HEK293 (cell line): ENCODE measurements at regions not wholly inside any gene's neighbourhood (a gene's known extent, or its start where the extent isn't known, plus 50 kb on each side); places are given as distances from the start of the nearest gene placed in this dataset.

Experiments
- CTCF ChIA-PET: fragments of 350-600 bp; formaldehyde crosslinking; extraction: SDS; loops from one replicate; lab custom pipeline; 2021; ENCODE audit warnings: antibody characterized with exemption; lab: Yijun Ruan, JAX
- POLR2A ChIA-PET: fragments of 300-600 bp; formaldehyde crosslinking; extraction: SDS; loops from one replicate; lab custom pipeline; 2020; ENCODE audit warnings: antibody characterized with exemption, inconsistent platforms; lab: Yijun Ruan, JAX
- H3K27ac ChIP-seq: fragments of 200-500 bp; sonication (Bioruptor generic); 2 replicates; pipeline ENCODE4 v1.5.1; 2014; ENCODE audit warnings: low read depth, low read length, control low read depth, inconsistent platforms; ENCODE audit errors: extremely low read depth
- H3K36me3 ChIP-seq, 2 experiments: fragments of 200-500 bp in 1 of 2; sonication (Bioruptor generic) in 1 of 2; 1 replicate in 1 of 2; 2 replicates in 1 of 2; pipeline ENCODE4 v1.5.1; 2014 to 2017; ENCODE audit warnings: inconsistent platforms in 2 of 2, low read length in 2 of 2; ENCODE audit not compliant: control insufficient read depth in 2 of 2, insufficient read depth in 1 of 2
- H3K4me1 ChIP-seq: fragments of 200-500 bp; sonication (Bioruptor generic); 2 replicates; pipeline ENCODE4 v1.5.1; 2014; ENCODE audit warnings: mild to moderate bottlenecking, low read length, inconsistent platforms; ENCODE audit not compliant: control insufficient read depth, insufficient read depth
- H3K4me3 ChIP-seq: 2 replicates; pipeline ENCODE4 v1.5.1; 2011; ENCODE audit warnings: low read depth, mild to moderate bottlenecking, control low read depth, low read length, moderate library complexity
- H3K9me3 ChIP-seq: fragments of 200-500 bp; sonication (Bioruptor generic); 2 replicates; pipeline ENCODE4 v1.5.1; 2014; ENCODE audit warnings: low read depth, low read length, inconsistent platforms; ENCODE audit not compliant: control insufficient read depth, insufficient read depth
- EGR2 ChIP-seq: fragments of 450-650 bp; formaldehyde crosslinking; IDR thresholded peaks from 2 replicates; pipeline ENCODE4 v1.5.1; 2016; ENCODE audit warnings: low read depth, missing biosample characterization, missing genetic modification characterization
- ZBTB48 ChIP-seq: fragments of 450-650 bp; formaldehyde crosslinking; IDR thresholded peaks from 2 replicates; pipeline ENCODE4 v1.5.1; 2016; ENCODE audit warnings: missing biosample characterization, missing genetic modification characterization
- ZNF140 ChIP-seq: fragments of 450-650 bp; formaldehyde crosslinking; IDR thresholded peaks from 2 replicates; pipeline ENCODE4 v1.5.1; 2016; ENCODE audit warnings: missing biosample characterization, missing genetic modification characterization
- ZNF169 ChIP-seq: fragments of 450-650 bp; formaldehyde crosslinking; IDR thresholded peaks from 2 replicates; pipeline ENCODE4 v1.5.1; 2016; ENCODE audit warnings: missing biosample characterization, missing genetic modification characterization
- ZNF221 ChIP-seq: fragments of 450-650 bp; formaldehyde crosslinking; IDR thresholded peaks from 2 replicates; pipeline ENCODE4 v1.5.1; 2017; ENCODE audit warnings: missing biosample characterization, missing genetic modification characterization, borderline replicate concordance
- ZNF292 ChIP-seq: fragments of 450-650 bp; formaldehyde crosslinking; IDR thresholded peaks from 2 replicates; pipeline ENCODE4 v1.5.1; 2016; ENCODE audit warnings: low read depth, missing biosample characterization, missing genetic modification characterization, borderline replicate concordance
- ZNF341 ChIP-seq: fragments of 450-650 bp; formaldehyde crosslinking; IDR thresholded peaks from 2 replicates; pipeline ENCODE4; 2016; ENCODE audit warnings: low read depth, missing biosample characterization, missing genetic modification characterization
- ZNF354C ChIP-seq: fragments of 450-650 bp; formaldehyde crosslinking; IDR thresholded peaks from 2 replicates; pipeline ENCODE4 v1.5.1; 2016; ENCODE audit warnings: missing biosample characterization, missing genetic modification characterization, low read depth, borderline replicate concordance
- ZNF366 ChIP-seq: fragments of 450-650 bp; formaldehyde crosslinking; conservative IDR thresholded peaks from 2 replicates; pipeline ENCODE4 v1.5.1; 2016; ENCODE audit warnings: missing biosample characterization, missing genetic modification characterization
- ZNF501 ChIP-seq: fragments of 450-650 bp; formaldehyde crosslinking; IDR thresholded peaks from 2 replicates; pipeline ENCODE4 v1.5.1; 2016; ENCODE audit warnings: missing biosample characterization, missing genetic modification characterization
- ZNF555 ChIP-seq: fragments of 450-650 bp; formaldehyde crosslinking; conservative IDR thresholded peaks from 2 replicates; pipeline ENCODE4 v1.5.1; 2017; ENCODE audit warnings: missing biosample characterization, mild to moderate bottlenecking, missing genetic modification characterization, inconsistent platforms
- ZNF560 ChIP-seq: fragments of 450-650 bp; formaldehyde crosslinking; IDR thresholded peaks from 2 replicates; pipeline ENCODE4 v1.5.1; 2017; ENCODE audit warnings: missing biosample characterization, missing genetic modification characterization, borderline replicate concordance
- ZNF561 ChIP-seq: fragments of 450-650 bp; IDR thresholded peaks from 2 replicates; pipeline ENCODE4 v1.5.1; 2018; ENCODE audit warnings: missing biosample characterization, missing genetic modification characterization, borderline replicate concordance
- ZNF600 ChIP-seq: fragments of 450-650 bp; formaldehyde crosslinking; IDR thresholded peaks from 2 replicates; pipeline ENCODE4 v1.5.1; 2016; ENCODE audit warnings: missing biosample characterization, missing genetic modification characterization
- ZNF610 ChIP-seq: fragments of 450-650 bp; formaldehyde crosslinking; IDR thresholded peaks from 2 replicates; pipeline ENCODE4 v1.5.1; 2016; ENCODE audit warnings: missing biosample characterization, missing genetic modification characterization, borderline replicate concordance
- ZNF664 ChIP-seq: fragments of 450-650 bp; formaldehyde crosslinking; IDR thresholded peaks from 2 replicates; pipeline ENCODE4 v1.5.1; 2016; ENCODE audit warnings: missing biosample characterization, missing genetic modification characterization
- ZNF670 ChIP-seq: fragments of 450-650 bp; formaldehyde crosslinking; IDR thresholded peaks from 2 replicates; pipeline ENCODE4 v1.5.1; 2016; ENCODE audit warnings: missing biosample characterization, missing genetic modification characterization, low read depth
- TF ChIP-seq, protein P1 (sequence below): fragments of 450-650 bp; formaldehyde crosslinking; IDR thresholded peaks from 2 replicates; pipeline ENCODE4 v1.5.0; 2017; ENCODE audit warnings: missing biosample characterization, missing genetic modification characterization, borderline replicate concordance
- TF ChIP-seq, protein P2 (sequence below): fragments of 450-650 bp; formaldehyde crosslinking; IDR thresholded peaks from 2 replicates; pipeline ENCODE4 v1.5.1; 2017; ENCODE audit warnings: missing biosample characterization, missing genetic modification characterization
- TF ChIP-seq, protein P3 (sequence below): fragments of 450-650 bp; formaldehyde crosslinking; IDR thresholded peaks from 2 replicates; pipeline ENCODE4 v1.5.1; 2016; ENCODE audit warnings: missing biosample characterization, missing genetic modification characterization
- TF ChIP-seq, protein P4 (sequence below): fragments of 450-650 bp; formaldehyde crosslinking; IDR thresholded peaks from 2 replicates; pipeline ENCODE4 v1.5.1; 2016; ENCODE audit warnings: missing biosample characterization, missing genetic modification characterization
- TF ChIP-seq, protein P5 (sequence below): fragments of 450-650 bp; formaldehyde crosslinking; IDR thresholded peaks from 2 replicates; pipeline ENCODE4 v1.5.1; 2016; ENCODE audit warnings: missing biosample characterization, missing genetic modification characterization

DNA sequence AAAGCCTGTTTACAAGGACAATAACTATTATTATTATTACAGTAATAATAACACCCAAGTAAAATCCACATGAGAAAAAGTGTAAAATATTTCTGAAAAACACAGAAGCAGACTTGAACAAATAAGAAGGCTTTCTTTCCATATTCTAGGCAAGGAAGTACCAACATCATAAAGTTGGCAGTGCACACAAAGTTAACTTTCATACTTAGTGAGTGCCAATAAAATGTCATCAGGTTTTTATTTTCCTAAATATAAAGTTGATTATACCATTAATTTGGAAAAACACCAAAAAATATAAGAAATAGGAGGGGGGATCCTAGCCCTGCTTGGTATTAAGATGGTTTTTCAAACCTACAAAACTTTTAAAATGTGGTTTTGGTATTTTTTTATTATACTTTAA, 161.4 kb downstream of the PRELID2 start:
- H3K4me1 ChIP-seq: no peaks in the 10 kb centered on the region
- no peaks in the 10 kb centered on the region for H3K9me3 ChIP-seq
- TF ChIP-seq ZNF664 (no peak), ZNF561 (tag by site-specific recombination) (no peak), ZNF555 (tag by site-specific recombination) (no peak), ZNF610 (tag by site-specific recombination) (no peak), ZNF560 (tag by site-specific recombination) (no peak), ZNF366 (tag by site-specific recombination) (no peak), ZNF354C (tag by site-specific recombination) (no peak), ZNF169 (no peak), ZNF221 (tag by site-specific recombination) (no peak), ZNF670 (tag by site-specific recombination) (no peak), ZBTB48 (tag by site-specific recombination) (no peak), ZNF292 (tag by site-specific recombination) (no peak), ZNF501 (tag by site-specific recombination) (no peak)
- TF ChIP-seq, protein P1, sequence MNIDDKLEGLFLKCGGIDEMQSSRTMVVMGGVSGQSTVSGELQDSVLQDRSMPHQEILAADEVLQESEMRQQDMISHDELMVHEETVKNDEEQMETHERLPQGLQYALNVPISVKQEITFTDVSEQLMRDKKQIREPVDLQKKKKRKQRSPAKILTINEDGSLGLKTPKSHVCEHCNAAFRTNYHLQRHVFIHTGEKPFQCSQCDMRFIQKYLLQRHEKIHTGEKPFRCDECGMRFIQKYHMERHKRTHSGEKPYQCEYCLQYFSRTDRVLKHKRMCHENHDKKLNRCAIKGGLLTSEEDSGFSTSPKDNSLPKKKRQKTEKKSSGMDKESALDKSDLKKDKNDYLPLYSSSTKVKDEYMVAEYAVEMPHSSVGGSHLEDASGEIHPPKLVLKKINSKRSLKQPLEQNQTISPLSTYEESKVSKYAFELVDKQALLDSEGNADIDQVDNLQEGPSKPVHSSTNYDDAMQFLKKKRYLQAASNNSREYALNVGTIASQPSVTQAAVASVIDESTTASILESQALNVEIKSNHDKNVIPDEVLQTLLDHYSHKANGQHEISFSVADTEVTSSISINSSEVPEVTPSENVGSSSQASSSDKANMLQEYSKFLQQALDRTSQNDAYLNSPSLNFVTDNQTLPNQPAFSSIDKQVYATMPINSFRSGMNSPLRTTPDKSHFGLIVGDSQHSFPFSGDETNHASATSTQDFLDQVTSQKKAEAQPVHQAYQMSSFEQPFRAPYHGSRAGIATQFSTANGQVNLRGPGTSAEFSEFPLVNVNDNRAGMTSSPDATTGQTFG: no peak
- TF ChIP-seq, protein P2, sequence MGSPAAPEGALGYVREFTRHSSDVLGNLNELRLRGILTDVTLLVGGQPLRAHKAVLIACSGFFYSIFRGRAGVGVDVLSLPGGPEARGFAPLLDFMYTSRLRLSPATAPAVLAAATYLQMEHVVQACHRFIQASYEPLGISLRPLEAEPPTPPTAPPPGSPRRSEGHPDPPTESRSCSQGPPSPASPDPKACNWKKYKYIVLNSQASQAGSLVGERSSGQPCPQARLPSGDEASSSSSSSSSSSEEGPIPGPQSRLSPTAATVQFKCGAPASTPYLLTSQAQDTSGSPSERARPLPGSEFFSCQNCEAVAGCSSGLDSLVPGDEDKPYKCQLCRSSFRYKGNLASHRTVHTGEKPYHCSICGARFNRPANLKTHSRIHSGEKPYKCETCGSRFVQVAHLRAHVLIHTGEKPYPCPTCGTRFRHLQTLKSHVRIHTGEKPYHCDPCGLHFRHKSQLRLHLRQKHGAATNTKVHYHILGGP: no peak
- TF ChIP-seq, protein P3, sequence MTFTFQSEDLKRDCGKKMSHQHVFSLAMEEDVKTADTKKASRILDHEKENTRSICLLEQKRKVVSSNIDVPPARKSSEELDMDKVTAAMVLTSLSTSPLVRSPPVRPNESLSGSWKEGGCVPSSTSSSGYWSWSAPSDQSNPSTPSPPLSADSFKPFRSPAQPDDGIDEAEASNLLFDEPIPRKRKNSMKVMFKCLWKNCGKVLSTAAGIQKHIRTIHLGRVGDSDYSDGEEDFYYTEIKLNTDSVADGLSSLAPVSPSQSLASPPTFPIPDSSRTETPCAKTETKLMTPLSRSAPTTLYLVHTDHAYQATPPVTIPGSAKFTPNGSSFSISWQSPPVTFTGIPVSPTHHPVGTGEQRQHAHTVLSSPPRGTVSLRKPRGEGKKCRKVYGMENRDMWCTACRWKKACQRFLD (tag by site-specific recombination): no peak
- H3K36me3 ChIP-seq: no peaks in the 10 kb centered on the region
- POLR2A ChIA-PET: no interaction called here
- no peak overlapping the region for H3K27ac ChIP-seq
- no peak overlapping the region for H3K4me3 ChIP-seq
- CTCF ChIA-PET: no interaction called here

DNA sequence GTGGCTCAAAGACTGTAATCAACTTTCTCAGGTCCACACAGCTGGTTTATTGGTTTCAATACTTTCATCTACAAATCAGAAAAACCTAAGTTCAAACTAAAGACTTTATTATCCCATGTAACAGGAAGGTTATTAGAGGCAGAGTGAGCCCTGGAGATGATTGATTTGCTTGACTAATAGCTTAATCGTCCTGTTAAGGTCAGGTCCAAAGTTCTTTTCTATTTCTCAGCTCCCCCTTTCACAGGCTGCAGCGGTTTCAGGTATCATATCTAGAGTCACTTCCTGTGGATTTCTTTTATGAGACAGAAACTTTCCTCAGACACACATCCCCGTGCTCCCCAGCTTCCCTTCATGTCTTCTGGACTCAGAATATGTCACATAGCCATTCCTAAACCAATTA, 166.4 kb downstream of the PRELID2 start:
- ChIA-PET POLR2A (no interaction called here), CTCF (interaction anchor here (0.6 kb wide), 2 partner anchors 431 to 859 kb away, joined by 3 read pairs; no protein-coding TSS in a partner anchor)
- H3K27ac ChIP-seq: no peak overlapping the region
- H3K4me3 ChIP-seq: no peak overlapping the region
- H3K36me3 ChIP-seq: no peaks in the 10 kb centered on the region
- no peaks in the 10 kb centered on the region for H3K9me3 ChIP-seq
- no peak for TF ChIP-seq ZNF140 (tag by site-specific recombination)
- H3K4me1 ChIP-seq: no peaks in the 10 kb centered on the region

DNA sequence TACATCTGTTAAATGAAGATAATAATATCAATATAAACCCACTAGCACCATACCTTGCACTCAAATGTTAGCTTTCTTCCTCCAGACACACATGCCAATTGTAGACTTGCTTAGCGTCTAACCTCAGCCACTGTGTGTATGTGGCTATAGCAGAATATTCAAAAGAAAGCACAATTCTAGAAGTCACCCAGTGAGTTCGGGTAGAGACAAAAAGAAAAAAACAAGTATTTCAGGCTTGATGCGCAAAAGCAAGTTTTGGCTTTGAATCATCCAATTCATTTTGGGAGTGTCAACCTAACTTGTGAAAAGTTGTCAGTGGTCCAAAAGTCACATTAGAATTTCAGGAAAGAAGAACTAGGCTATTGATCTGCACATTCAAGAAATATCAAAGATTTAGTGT, 167.4 kb downstream of the PRELID2 start:
- ChIA-PET POLR2A (no interaction called here), CTCF (no interaction called here)
- no peaks in the 10 kb centered on the region for H3K4me1 ChIP-seq
- H3K36me3 ChIP-seq: no peaks in the 10 kb centered on the region
- H3K27ac ChIP-seq: no peak overlapping the region
- TF ChIP-seq, protein P4, sequence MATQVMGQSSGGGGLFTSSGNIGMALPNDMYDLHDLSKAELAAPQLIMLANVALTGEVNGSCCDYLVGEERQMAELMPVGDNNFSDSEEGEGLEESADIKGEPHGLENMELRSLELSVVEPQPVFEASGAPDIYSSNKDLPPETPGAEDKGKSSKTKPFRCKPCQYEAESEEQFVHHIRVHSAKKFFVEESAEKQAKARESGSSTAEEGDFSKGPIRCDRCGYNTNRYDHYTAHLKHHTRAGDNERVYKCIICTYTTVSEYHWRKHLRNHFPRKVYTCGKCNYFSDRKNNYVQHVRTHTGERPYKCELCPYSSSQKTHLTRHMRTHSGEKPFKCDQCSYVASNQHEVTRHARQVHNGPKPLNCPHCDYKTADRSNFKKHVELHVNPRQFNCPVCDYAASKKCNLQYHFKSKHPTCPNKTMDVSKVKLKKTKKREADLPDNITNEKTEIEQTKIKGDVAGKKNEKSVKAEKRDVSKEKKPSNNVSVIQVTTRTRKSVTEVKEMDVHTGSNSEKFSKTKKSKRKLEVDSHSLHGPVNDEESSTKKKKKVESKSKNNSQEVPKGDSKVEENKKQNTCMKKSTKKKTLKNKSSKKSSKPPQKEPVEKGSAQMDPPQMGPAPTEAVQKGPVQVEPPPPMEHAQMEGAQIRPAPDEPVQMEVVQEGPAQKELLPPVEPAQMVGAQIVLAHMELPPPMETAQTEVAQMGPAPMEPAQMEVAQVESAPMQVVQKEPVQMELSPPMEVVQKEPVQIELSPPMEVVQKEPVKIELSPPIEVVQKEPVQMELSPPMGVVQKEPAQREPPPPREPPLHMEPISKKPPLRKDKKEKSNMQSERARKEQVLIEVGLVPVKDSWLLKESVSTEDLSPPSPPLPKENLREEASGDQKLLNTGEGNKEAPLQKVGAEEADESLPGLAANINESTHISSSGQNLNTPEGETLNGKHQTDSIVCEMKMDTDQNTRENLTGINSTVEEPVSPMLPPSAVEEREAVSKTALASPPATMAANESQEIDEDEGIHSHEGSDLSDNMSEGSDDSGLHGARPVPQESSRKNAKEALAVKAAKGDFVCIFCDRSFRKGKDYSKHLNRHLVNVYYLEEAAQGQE: no peak
- no peak for TF ChIP-seq ZNF341 (tag by site-specific recombination)
- no peak for TF ChIP-seq ZNF600 (tag by site-specific recombination)
- TF ChIP-seq, protein P5, sequence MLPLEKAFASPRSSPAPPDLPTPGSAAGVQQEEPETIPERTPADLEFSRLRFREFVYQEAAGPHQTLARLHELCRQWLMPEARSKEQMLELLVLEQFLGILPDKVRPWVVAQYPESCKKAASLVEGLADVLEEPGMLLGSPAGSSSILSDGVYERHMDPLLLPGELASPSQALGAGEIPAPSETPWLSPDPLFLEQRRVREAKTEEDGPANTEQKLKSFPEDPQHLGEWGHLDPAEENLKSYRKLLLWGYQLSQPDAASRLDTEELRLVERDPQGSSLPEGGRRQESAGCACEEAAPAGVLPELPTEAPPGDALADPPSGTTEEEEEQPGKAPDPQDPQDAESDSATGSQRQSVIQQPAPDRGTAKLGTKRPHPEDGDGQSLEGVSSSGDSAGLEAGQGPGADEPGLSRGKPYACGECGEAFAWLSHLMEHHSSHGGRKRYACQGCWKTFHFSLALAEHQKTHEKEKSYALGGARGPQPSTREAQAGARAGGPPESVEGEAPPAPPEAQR (tag by site-specific recombination): no peak
- no peak for TF ChIP-seq EGR2 (tag by site-specific recombination)
- no peak overlapping the region for H3K4me3 ChIP-seq
- H3K9me3 ChIP-seq: no peaks in the 10 kb centered on the region
